ENCODE measurements at regions not wholly inside any gene's neighbourhood (a gene's known extent, or its start where the extent isn't known, plus 50 kb on each side); places are given as distances from the start of the nearest gene placed in this dataset.

GRCh38 chr3:153232851-153233271, 70.8 kb downstream of the RAP2B start:
- ChIA-PET CTCF (interaction anchor here (0.6 to 1.3 kb wide), 3 partner anchors 28 to 190 kb away, joined by 3 to 4 read pairs (median 3); no protein-coding TSS in a partner anchor), POLR2A (no interaction called here)
- no peak overlapping the region for H3K4me2 ChIP-seq (ENCODE audit: insufficient read depth, low read length)
- DNase-seq (ENCODE audit: low read depth, low spot score) (peak; percentile 54), FAIRE-seq (peak; percentile 46)
- peaks cover 4% of the 10 kb centered on the region for H3K4me1 ChIP-seq (ENCODE audit: control insufficient read depth, extremely low read depth, insufficient read depth, low read length)
- H3K4me3 ChIP-seq (replicated peaks in 1 of 3; ENCODE audit: insufficient read depth in 1 of 3, low read depth in 1 of 3, low read length in 3 of 3), result no peak overlapping the region
- no peaks in the 10 kb centered on the region for H4K20me1 ChIP-seq (replicated peaks; ENCODE audit: control insufficient read depth, extremely low read depth, insufficient read depth, low read length)
- no peaks in the 10 kb centered on the region for H3K27me3 ChIP-seq (ENCODE audit: control insufficient read depth in 2 of 2, insufficient read depth in 2 of 2, low read length in 2 of 2)
- dilution Hi-C loops (cut with MboI; ENCODE audit: extremely low pct_ligation_motif_present, low sequenced_read_pairs), result no loop called here
- intact Hi-C loops (cut with micrococcal nuclease), result loop anchor here (2.0 kb wide), 1 partner anchor 24 kb away; no protein-coding TSS in a partner anchor
- H3K27ac ChIP-seq (ENCODE audit: insufficient read depth, low read depth, low read length), result no peak overlapping the region
- H3K79me2 ChIP-seq (ENCODE audit: control insufficient read depth, insufficient read depth, low read length), result no peaks in the 10 kb centered on the region
- no peak overlapping the region for H2AFZ ChIP-seq (ENCODE audit: low read depth, low read length)
- H3K9me3 ChIP-seq (replicated peaks; ENCODE audit: control insufficient read depth, insufficient read depth, low read length), result no peaks in the 10 kb centered on the region
- BruUV-seq (replicated peaks), result no TSS peak
- no peak overlapping the region for H3K9ac ChIP-seq (replicated peaks; ENCODE audit: extremely low read depth, insufficient read depth, low read length)
- no peaks in the 10 kb centered on the region for H3K36me3 ChIP-seq (ENCODE audit: control insufficient read depth in 2 of 2, extremely low read depth in 1 of 2, insufficient read depth in 2 of 2, low read length in 2 of 2)
- TF ChIP-seq JUN (IDR thresholded peaks at IDR 0.05; ENCODE audit: borderline replicate concordance, insufficient read depth, insufficient read length, low read depth), result no peak
- TF ChIP-seq FOS (IDR thresholded peaks at IDR 0.05; ENCODE audit: borderline replicate concordance, insufficient read depth, low read length), result peak; percentile 64
- no peak for TF ChIP-seq POLR2A (IDR thresholded peaks at IDR 0.05; ENCODE audit: low read depth, low read length)
- no peaks in the 10 kb centered on the region for H3K9me1 ChIP-seq (replicated peaks; ENCODE audit: control insufficient read depth, extremely low read depth, insufficient read depth, low read length)

- ChIA-PET CTCF (interaction anchor here (0.9 kb wide), 1 partner anchor 20 kb away, joined by 3 read pairs; no protein-coding TSS in a partner anchor), POLR2A (no interaction called here)
- no peak overlapping the region for H3K27ac ChIP-seq (ENCODE audit: insufficient read depth, low read depth, low read length)
- DNase-seq (ENCODE audit: low read depth, low spot score) (no peak), FAIRE-seq (no peak)
- dilution Hi-C loops (cut with MboI; ENCODE audit: extremely low pct_ligation_motif_present, low sequenced_read_pairs) (no loop called here), intact Hi-C loops (cut with micrococcal nuclease) (loop anchor here (2.0 kb wide), 1 partner anchor 23 kb away; no protein-coding TSS in a partner anchor)
- TF ChIP-seq EZH2 (IDR thresholded peaks at IDR 0.05; ENCODE audit: borderline replicate concordance, low read depth, low read length, severe bottlenecking) (no peak), FOS (IDR thresholded peaks at IDR 0.05; ENCODE audit: borderline replicate concordance, insufficient read depth, low read length) (no peak), MYC (IDR thresholded peaks at IDR 0.05; ENCODE audit: low read depth, low read length) (no peak), POLR2A (IDR thresholded peaks at IDR 0.05; ENCODE audit: low read depth, low read length) (no peak), POLR2AphosphoS5 (IDR thresholded peaks at IDR 0.05; ENCODE audit: insufficient read depth, low read depth, low read length) (no peak), CTCF (IDR thresholded peaks at IDR 0.05; ENCODE audit: extremely low read depth in 1 of 2, insufficient read depth in 1 of 2, low read depth in 1 of 2, low read length in 2 of 2) (no peak), JUN (IDR thresholded peaks at IDR 0.05; ENCODE audit: borderline replicate concordance, insufficient read depth, insufficient read length, low read depth) (no peak), MAX (IDR thresholded peaks at IDR 0.05; ENCODE audit: insufficient read depth, insufficient read length) (no peak), GATA2 (IDR thresholded peaks at IDR 0.05; ENCODE audit: insufficient read depth, insufficient read length, low read depth, low read length) (no peak)
- H3K4me1 ChIP-seq (ENCODE audit: control insufficient read depth, extremely low read depth, insufficient read depth, low read length), result peaks cover 4% of the 10 kb centered on the region
- no peak overlapping the region for H3K4me3 ChIP-seq (replicated peaks in 1 of 3; ENCODE audit: insufficient read depth in 1 of 3, low read depth in 1 of 3, low read length in 3 of 3)
- H3K9me3 ChIP-seq (replicated peaks; ENCODE audit: control insufficient read depth, insufficient read depth, low read length), result no peaks in the 10 kb centered on the region
- no peaks in the 10 kb centered on the region for H3K9me1 ChIP-seq (replicated peaks; ENCODE audit: control insufficient read depth, extremely low read depth, insufficient read depth, low read length)
- no TSS peak for BruUV-seq (replicated peaks)
- no peaks in the 10 kb centered on the region for H3K27me3 ChIP-seq (ENCODE audit: control insufficient read depth in 2 of 2, insufficient read depth in 2 of 2, low read length in 2 of 2)
- no peak overlapping the region for H2AFZ ChIP-seq (ENCODE audit: low read depth, low read length)
- H3K79me2 ChIP-seq (ENCODE audit: control insufficient read depth, insufficient read depth, low read length), result no peaks in the 10 kb centered on the region
- no peak overlapping the region for H3K9ac ChIP-seq (replicated peaks; ENCODE audit: extremely low read depth, insufficient read depth, low read length)
- H4K20me1 ChIP-seq (replicated peaks; ENCODE audit: control insufficient read depth, extremely low read depth, insufficient read depth, low read length), result no peaks in the 10 kb centered on the region
- no peaks in the 10 kb centered on the region for H3K36me3 ChIP-seq (ENCODE audit: control insufficient read depth in 2 of 2, extremely low read depth in 1 of 2, insufficient read depth in 2 of 2, low read length in 2 of 2)
- H3K4me2 ChIP-seq (ENCODE audit: insufficient read depth, low read length), result no peak overlapping the region
These were observed 72.0 kb downstream of the RAP2B start for GRCh38 chr3:153233986-153234385.
